IgD-negative memory B cell (primary cell): ENCODE measurements at regions not wholly inside any gene's neighbourhood (a gene's known extent, or its start where the extent isn't known, plus 50 kb on each side); places are given as distances from the start of the nearest gene placed in this dataset.

Experiments
- H3K27ac Mint-ChIP-seq, 3 donors: one replicate each; pipeline ENCODE4 v1.8.0; 2020 to 2022; ENCODE audit warnings: mild to moderate bottlenecking in 3 of 3, mixed read lengths in 3 of 3, moderate library complexity in 1 of 3
- H3K27me3 Mint-ChIP-seq: one replicate; pipeline ENCODE4 v1.8.0; 2021; ENCODE audit warnings: mixed read lengths
- H3K36me3 Mint-ChIP-seq: one replicate; pipeline ENCODE4 v1.8.0; 2020; ENCODE audit warnings: mild to moderate bottlenecking, mixed read lengths
- H3K4me1 Mint-ChIP-seq, 3 donors: one replicate each; pipeline ENCODE4 v1.8.0; 2020 to 2022; ENCODE audit warnings: mixed read lengths in 3 of 3, mild to moderate bottlenecking in 1 of 3
- H3K4me3 Mint-ChIP-seq, 4 donors: one replicate each; pipeline ENCODE4 v1.8.0; 2020 to 2022; ENCODE audit warnings: mild to moderate bottlenecking in 4 of 4, mixed read lengths in 4 of 4, moderate library complexity in 3 of 4
- H3K9me3 Mint-ChIP-seq, 3 donors: one replicate each; pipeline ENCODE4 v1.8.0; 2020 to 2021; ENCODE audit warnings: mixed read lengths in 3 of 3, mild to moderate bottlenecking in 1 of 3

GRCh38 chr6:150456466-150456865, 87.7 kb downstream of the IYD start:
- Mint-ChIP-seq H3K9me3 (no peaks in the 10 kb centered on the region), H3K27me3 (peaks cover 6% of the 10 kb centered on the region), H3K27ac (no peak overlapping the region), H3K4me1 (no peaks in the 10 kb centered on the region), H3K4me3 (no peak overlapping the region), H3K36me3 (no peaks in the 10 kb centered on the region)

GRCh38 chr6:150456902-150457643, 88.3 kb downstream of the IYD start:
- peaks cover 6% of the 10 kb centered on the region for H3K27me3 Mint-ChIP-seq
- H3K4me1 Mint-ChIP-seq = no peaks in the 10 kb centered on the region
- no peaks in the 10 kb centered on the region for H3K36me3 Mint-ChIP-seq
- H3K9me3 Mint-ChIP-seq = no peaks in the 10 kb centered on the region
- no peak overlapping the region for H3K27ac Mint-ChIP-seq
- no peak overlapping the region for H3K4me3 Mint-ChIP-seq

GRCh38 chr6:150458579-150458978, 89.8 kb downstream of the IYD start:
- Mint-ChIP-seq H3K4me1 (no peaks in the 10 kb centered on the region), H3K9me3 (no peaks in the 10 kb centered on the region), H3K4me3 (no peak overlapping the region), H3K27me3 (peaks cover 6% of the 10 kb centered on the region), H3K36me3 (no peaks in the 10 kb centered on the region), H3K27ac (no peak overlapping the region)

GRCh38 chr6:150463852-150464251, 95.0 kb downstream of the IYD start:
- H3K36me3 Mint-ChIP-seq = no peaks in the 10 kb centered on the region
- peaks cover 0 to 2% (median 0%) of the 10 kb centered on the region in 3 donors for H3K4me1 Mint-ChIP-seq
- H3K9me3 Mint-ChIP-seq = no peaks in the 10 kb centered on the region
- H3K4me3 Mint-ChIP-seq = no peak overlapping the region
- H3K27me3 Mint-ChIP-seq = peaks cover 3% of the 10 kb centered on the region
- H3K27ac Mint-ChIP-seq = no peak overlapping the region

GRCh38 chr6:150464966-150465365, 96.2 kb downstream of the IYD start:
- H3K36me3 Mint-ChIP-seq = no peaks in the 10 kb centered on the region
- peaks cover 1% of the 10 kb centered on the region for H3K27me3 Mint-ChIP-seq
- no peak overlapping the region for H3K4me3 Mint-ChIP-seq
- no peak overlapping the region for H3K27ac Mint-ChIP-seq
- peaks cover 0 to 2% (median 0%) of the 10 kb centered on the region in 3 donors for H3K4me1 Mint-ChIP-seq
- H3K9me3 Mint-ChIP-seq = no peaks in the 10 kb centered on the region

GRCh38 chr6:150465610-150466009, 96.8 kb downstream of the IYD start:
- Mint-ChIP-seq H3K27me3 (peaks cover 1% of the 10 kb centered on the region), H3K4me1 (peaks cover 0 to 2% (median 0%) of the 10 kb centered on the region in 3 donors), H3K4me3 (no peak overlapping the region), H3K27ac (no peak overlapping the region), H3K9me3 (no peaks in the 10 kb centered on the region), H3K36me3 (no peaks in the 10 kb centered on the region)

- no peaks in the 10 kb centered on the region for H3K9me3 Mint-ChIP-seq
- H3K4me3 Mint-ChIP-seq = no peak overlapping the region
- peaks cover 1% of the 10 kb centered on the region for H3K27me3 Mint-ChIP-seq
- H3K36me3 Mint-ChIP-seq = no peaks in the 10 kb centered on the region
- no peak overlapping the region for H3K27ac Mint-ChIP-seq
- peaks cover 0 to 2% (median 0%) of the 10 kb centered on the region in 3 donors for H3K4me1 Mint-ChIP-seq
Measured at GRCh38 chr6:150466196-150466595, 97.4 kb downstream of the IYD start.

GRCh38 chr6:150470131-150470530, 101.3 kb downstream of the IYD start:
- no peaks in the 10 kb centered on the region for H3K36me3 Mint-ChIP-seq
- peaks cover 0 to 2% (median 0%) of the 10 kb centered on the region in 3 donors for H3K4me1 Mint-ChIP-seq
- H3K9me3 Mint-ChIP-seq = peaks cover 0 to 4% (median 0%) of the 10 kb centered on the region in 3 donors
- peaks cover 1% of the 10 kb centered on the region for H3K27me3 Mint-ChIP-seq
- H3K4me3 Mint-ChIP-seq = no peak overlapping the region
- no peak overlapping the region for H3K27ac Mint-ChIP-seq

- Mint-ChIP-seq H3K9me3 (peaks cover 0 to 4% (median 0%) of the 10 kb centered on the region in 3 donors), H3K4me3 (no peak overlapping the region), H3K4me1 (peaks cover 0 to 2% (median 0%) of the 10 kb centered on the region in 3 donors), H3K27ac (no peak overlapping the region), H3K36me3 (no peaks in the 10 kb centered on the region), H3K27me3 (peaks cover 1% of the 10 kb centered on the region)
Measured at GRCh38 chr6:150470960-150471665, 102.3 kb downstream of the IYD start.

- Mint-ChIP-seq H3K4me3 (no peak overlapping the region), H3K4me1 (no peaks in the 10 kb centered on the region), H3K27ac (peak overlapping the region in 1 of 3 donors; percentile 5), H3K9me3 (no peaks in the 10 kb centered on the region), H3K27me3 (peaks cover 2% of the 10 kb centered on the region), H3K36me3 (no peaks in the 10 kb centered on the region)
Measured at GRCh38 chr6:150478656-150479545, 110.1 kb downstream of the IYD start.

- Mint-ChIP-seq H3K9me3 (no peaks in the 10 kb centered on the region), H3K4me1 (no peaks in the 10 kb centered on the region), H3K36me3 (no peaks in the 10 kb centered on the region), H3K27me3 (peaks cover 2% of the 10 kb centered on the region), H3K27ac (no peak overlapping the region), H3K4me3 (no peak overlapping the region)
Measured at GRCh38 chr6:150482883-150483409, 114.1 kb downstream of the IYD start.

- H3K36me3 Mint-ChIP-seq = no peaks in the 10 kb centered on the region
Measured at GRCh38 chr6:150485161-150485958, 114.3 kb upstream of the PLEKHG1 start.

GRCh38 chr6:150486048-150486447, 113.6 kb upstream of the PLEKHG1 start:
- no peak overlapping the region for H3K27ac Mint-ChIP-seq
- H3K4me3 Mint-ChIP-seq = no peak overlapping the region

More at GRCh38 chr6:150485161-150485958, 114.3 kb upstream of the PLEKHG1 start:
- H3K9me3 Mint-ChIP-seq = no peaks in the 10 kb centered on the region
- no peak overlapping the region for H3K4me3 Mint-ChIP-seq
- peak overlapping the region in 1 of 3 donors; percentile 13 for H3K27ac Mint-ChIP-seq
- H3K27me3 Mint-ChIP-seq = peaks cover 3% of the 10 kb centered on the region
- no peaks in the 10 kb centered on the region for H3K4me1 Mint-ChIP-seq

GRCh38 chr6:150490586-150490985, 109.1 kb upstream of the PLEKHG1 start:
- H3K27me3 Mint-ChIP-seq = peaks cover 2% of the 10 kb centered on the region
- no peaks in the 10 kb centered on the region for H3K36me3 Mint-ChIP-seq
- no peak overlapping the region for H3K4me3 Mint-ChIP-seq
- no peak overlapping the region for H3K27ac Mint-ChIP-seq
- H3K9me3 Mint-ChIP-seq = peaks cover 3 to 6% (median 4%) of the 10 kb centered on the region in 3 donors
- H3K4me1 Mint-ChIP-seq = peaks cover 5 to 8% (median 6%) of the 10 kb centered on the region in 3 donors

More at GRCh38 chr6:150486048-150486447, 113.6 kb upstream of the PLEKHG1 start:
- no peaks in the 10 kb centered on the region for H3K9me3 Mint-ChIP-seq
- no peaks in the 10 kb centered on the region for H3K36me3 Mint-ChIP-seq
- H3K4me1 Mint-ChIP-seq = no peaks in the 10 kb centered on the region
- H3K27me3 Mint-ChIP-seq = peaks cover 2% of the 10 kb centered on the region
